ENCODE measurements at regions not wholly inside any gene's neighbourhood (a gene's known extent, or its start where the extent isn't known, plus 50 kb on each side); places are given as distances from the start of the nearest gene placed in this dataset.
A peak's percentile ranks its signal among the peaks of the same experiment; 100 is the strongest.

DNA sequence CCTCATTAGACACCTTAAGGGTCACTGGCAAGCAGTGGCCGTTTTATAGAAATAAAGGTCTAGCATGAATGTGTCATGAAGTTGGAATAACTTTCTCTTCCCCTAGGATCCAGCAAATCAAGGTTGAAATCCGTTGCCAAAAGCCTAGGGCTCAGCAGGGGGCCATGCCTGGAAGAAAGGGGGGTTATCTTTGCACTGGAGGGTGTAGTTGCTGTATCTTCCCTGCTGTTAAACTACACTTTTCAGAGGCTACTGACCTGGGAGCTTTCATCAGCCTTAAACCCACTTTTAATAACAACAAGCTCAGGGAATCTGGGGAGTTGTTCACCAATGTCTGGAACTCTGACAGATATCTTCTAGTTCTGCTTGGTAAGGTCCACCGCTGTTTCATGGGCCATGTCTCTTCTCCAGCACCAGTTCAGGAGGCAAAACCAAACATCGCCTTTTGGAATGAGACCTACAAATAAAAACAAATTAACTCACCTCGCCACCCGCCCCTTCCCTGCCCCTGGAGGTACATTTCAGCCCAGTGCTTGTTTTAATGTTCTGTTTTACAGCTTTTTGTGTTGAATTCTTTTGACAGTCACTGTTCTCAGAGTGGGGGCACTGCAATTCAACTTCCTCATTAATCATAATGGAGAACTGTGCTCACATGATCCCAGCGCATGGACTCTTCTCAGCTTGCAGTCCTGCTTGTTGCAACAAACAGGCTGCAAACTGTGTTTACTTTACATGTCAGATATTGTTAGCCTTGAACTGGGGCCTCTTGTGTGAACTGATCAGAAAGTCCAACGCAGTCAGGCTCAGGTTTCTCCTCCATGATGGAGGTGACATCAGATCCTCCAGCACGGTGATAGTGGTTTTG is 508.7 kb downstream of the KCNJ2 start:
- H3K27me3 ChIP-seq (ENCODE audit: control insufficient read depth, insufficient read depth, low read length) = no peaks in the 10 kb centered on the region
- no peak for DNase-seq (ENCODE audit: low read depth)

DNA sequence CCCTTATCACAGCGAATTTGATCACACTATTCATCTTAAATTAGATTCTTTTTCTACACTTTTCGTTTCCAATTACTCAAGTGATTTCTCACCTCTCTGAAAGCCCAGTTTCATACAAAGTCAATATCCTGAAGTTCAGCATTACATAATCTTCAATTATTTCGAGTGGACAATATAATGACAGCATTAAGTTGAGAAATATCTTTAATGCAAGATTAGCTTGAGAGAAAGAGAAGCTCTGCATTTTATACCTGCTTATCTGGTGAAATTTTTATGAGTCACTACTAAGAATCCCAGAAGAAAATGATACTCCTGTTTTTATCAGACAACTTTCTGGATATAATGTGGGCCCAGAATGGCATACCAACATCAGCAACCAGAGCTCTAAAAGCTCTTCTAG is 509.6 kb downstream of the KCNJ2 start:
- no peaks in the 10 kb centered on the region for H3K27me3 ChIP-seq (ENCODE audit: control insufficient read depth, insufficient read depth, low read length)
- no peaks in the 10 kb centered on the region for H3K36me3 ChIP-seq (ENCODE audit: control insufficient read depth, insufficient read depth, low read length)
- H3K4me3 ChIP-seq (ENCODE audit: low read depth, low read length) = no peak overlapping the region
- TF ChIP-seq, protein P1, sequence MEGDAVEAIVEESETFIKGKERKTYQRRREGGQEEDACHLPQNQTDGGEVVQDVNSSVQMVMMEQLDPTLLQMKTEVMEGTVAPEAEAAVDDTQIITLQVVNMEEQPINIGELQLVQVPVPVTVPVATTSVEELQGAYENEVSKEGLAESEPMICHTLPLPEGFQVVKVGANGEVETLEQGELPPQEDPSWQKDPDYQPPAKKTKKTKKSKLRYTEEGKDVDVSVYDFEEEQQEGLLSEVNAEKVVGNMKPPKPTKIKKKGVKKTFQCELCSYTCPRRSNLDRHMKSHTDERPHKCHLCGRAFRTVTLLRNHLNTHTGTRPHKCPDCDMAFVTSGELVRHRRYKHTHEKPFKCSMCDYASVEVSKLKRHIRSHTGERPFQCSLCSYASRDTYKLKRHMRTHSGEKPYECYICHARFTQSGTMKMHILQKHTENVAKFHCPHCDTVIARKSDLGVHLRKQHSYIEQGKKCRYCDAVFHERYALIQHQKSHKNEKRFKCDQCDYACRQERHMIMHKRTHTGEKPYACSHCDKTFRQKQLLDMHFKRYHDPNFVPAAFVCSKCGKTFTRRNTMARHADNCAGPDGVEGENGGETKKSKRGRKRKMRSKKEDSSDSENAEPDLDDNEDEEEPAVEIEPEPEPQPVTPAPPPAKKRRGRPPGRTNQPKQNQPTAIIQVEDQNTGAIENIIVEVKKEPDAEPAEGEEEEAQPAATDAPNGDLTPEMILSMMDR (IDR thresholded peaks at IDR 0.05; ENCODE audit: insufficient read depth, low read length, poor library complexity, severe bottlenecking) = no peak
- DNase-seq (ENCODE audit: low read depth) = no peak

More for the DNA sequence above, 508.7 kb downstream of the KCNJ2 start:
- no peak overlapping the region for H3K4me3 ChIP-seq (ENCODE audit: low read depth, low read length)
- no peaks in the 10 kb centered on the region for H3K36me3 ChIP-seq (ENCODE audit: control insufficient read depth, insufficient read depth, low read length)
- TF ChIP-seq, protein P1 (IDR thresholded peaks at IDR 0.05; ENCODE audit: insufficient read depth, low read length, poor library complexity, severe bottlenecking) = no peak

DNA sequence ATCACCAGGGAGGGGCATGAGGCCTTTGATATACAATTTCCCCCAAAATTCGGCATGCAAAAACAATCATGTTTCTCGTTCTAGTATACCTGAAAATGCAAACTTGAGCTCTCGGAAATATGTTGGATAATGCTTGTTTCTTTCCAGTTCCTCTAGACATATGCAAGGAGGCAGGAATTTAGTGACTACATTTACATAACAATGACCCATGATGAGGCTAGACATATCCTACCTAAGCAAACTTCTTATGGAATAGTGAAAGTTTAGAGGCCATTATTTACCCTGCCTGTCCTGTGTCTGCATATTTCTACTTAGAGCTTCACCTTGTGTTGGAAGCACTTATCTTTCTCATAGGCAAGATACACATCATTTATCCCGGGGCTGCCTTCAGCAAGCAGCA is 514.6 kb downstream of the KCNJ2 start:
- Histone ChIP-seq H3K36me3 (ENCODE audit: control insufficient read depth, insufficient read depth, low read length) (no peaks in the 10 kb centered on the region), H3K4me3 (ENCODE audit: low read depth, low read length) (no peak overlapping the region), H3K27me3 (ENCODE audit: control insufficient read depth, insufficient read depth, low read length) (no peaks in the 10 kb centered on the region)
- TF ChIP-seq, protein P1 (IDR thresholded peaks at IDR 0.05; ENCODE audit: insufficient read depth, low read length, poor library complexity, severe bottlenecking) = no peak
- no peak for DNase-seq (ENCODE audit: low read depth)

DNA sequence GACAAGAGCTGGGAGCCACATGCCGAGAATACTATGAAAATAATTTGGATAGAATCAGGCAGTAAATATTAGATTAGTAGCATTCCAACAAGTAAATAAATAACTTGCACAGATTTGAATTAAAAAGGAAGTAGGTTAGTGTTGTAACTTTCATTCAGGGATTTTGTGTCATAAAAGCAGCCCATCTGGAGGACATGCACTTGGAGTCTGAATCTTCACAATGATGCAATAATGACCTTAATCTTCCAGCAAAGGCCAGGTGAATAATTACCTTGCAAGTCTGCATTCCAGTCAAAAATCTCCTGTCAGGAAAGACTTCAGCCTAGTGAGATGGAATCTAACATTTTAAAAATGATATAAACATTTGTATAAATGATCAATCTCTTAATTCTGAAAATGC is 518.1 kb downstream of the KCNJ2 start:
- no peaks in the 10 kb centered on the region for H3K36me3 ChIP-seq (ENCODE audit: control insufficient read depth, insufficient read depth, low read length)
- peak; percentile 35 for DNase-seq (ENCODE audit: low read depth)
- no peak overlapping the region for H3K4me3 ChIP-seq (ENCODE audit: low read depth, low read length)
- TF ChIP-seq, protein P1 (IDR thresholded peaks at IDR 0.05; ENCODE audit: insufficient read depth, low read length, poor library complexity, severe bottlenecking) = no peak
- H3K27me3 ChIP-seq (ENCODE audit: control insufficient read depth, insufficient read depth, low read length) = no peaks in the 10 kb centered on the region

DNA sequence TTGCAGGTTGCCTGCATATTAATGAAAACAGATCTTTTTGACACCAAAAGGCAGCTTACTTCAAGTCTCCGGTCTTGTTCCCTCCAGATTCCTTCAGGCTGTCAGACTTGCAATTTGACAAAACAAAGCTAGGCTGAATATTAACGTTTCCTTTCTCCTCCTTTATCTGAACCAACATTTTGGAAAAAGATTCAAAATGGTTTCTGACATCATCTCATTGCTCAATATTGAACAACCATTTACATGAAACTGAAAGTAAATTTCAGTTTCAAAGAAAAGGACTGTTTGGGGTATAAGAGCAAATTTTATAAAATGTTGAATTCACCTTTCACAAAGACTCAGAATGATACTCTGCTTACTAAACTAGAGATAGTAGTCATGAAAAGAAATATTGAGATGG is 521.8 kb downstream of the KCNJ2 start:
- no peaks in the 10 kb centered on the region for H3K36me3 ChIP-seq (ENCODE audit: control insufficient read depth, insufficient read depth, low read length)
- H3K27me3 ChIP-seq (ENCODE audit: control insufficient read depth, insufficient read depth, low read length) = no peaks in the 10 kb centered on the region
- no peak overlapping the region for H3K4me3 ChIP-seq (ENCODE audit: low read depth, low read length)
- TF ChIP-seq, protein P1 (IDR thresholded peaks at IDR 0.05; ENCODE audit: insufficient read depth, low read length, poor library complexity, severe bottlenecking) = no peak
- DNase-seq (ENCODE audit: low read depth) = no peak

DNA sequence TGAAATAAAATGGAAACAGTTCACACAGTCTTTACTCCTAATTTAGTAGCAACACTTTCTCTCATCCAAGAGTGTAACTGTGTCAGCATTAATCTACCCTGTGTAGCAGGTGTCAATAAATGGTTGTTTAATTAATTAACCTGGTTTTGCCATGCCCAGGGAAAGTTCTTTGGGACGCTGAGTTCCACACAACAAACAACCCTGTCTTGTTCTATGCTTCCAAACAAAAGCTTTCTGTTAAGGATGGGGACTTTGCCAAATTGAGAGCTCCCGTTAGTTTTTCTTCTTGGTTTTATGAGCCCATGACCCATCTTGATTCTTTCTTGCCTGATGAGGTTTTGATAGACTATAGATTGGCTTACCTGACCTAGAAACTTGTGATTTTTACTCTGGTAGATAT is 530.1 kb downstream of the KCNJ2 start:
- H3K27me3 ChIP-seq (ENCODE audit: control insufficient read depth, insufficient read depth, low read length) = no peaks in the 10 kb centered on the region
- no peak overlapping the region for H3K4me3 ChIP-seq (ENCODE audit: low read depth, low read length)
- H3K36me3 ChIP-seq (ENCODE audit: control insufficient read depth, insufficient read depth, low read length) = no peaks in the 10 kb centered on the region
- TF ChIP-seq, protein P1 (IDR thresholded peaks at IDR 0.05; ENCODE audit: insufficient read depth, low read length, poor library complexity, severe bottlenecking) = no peak
- DNase-seq (ENCODE audit: low read depth) = no peak
